ENCODE measurements at regions not wholly inside any gene's neighbourhood (a gene's known extent, or its start where the extent isn't known, plus 50 kb on each side); places are given as distances from the start of the nearest gene placed in this dataset.

DNA sequence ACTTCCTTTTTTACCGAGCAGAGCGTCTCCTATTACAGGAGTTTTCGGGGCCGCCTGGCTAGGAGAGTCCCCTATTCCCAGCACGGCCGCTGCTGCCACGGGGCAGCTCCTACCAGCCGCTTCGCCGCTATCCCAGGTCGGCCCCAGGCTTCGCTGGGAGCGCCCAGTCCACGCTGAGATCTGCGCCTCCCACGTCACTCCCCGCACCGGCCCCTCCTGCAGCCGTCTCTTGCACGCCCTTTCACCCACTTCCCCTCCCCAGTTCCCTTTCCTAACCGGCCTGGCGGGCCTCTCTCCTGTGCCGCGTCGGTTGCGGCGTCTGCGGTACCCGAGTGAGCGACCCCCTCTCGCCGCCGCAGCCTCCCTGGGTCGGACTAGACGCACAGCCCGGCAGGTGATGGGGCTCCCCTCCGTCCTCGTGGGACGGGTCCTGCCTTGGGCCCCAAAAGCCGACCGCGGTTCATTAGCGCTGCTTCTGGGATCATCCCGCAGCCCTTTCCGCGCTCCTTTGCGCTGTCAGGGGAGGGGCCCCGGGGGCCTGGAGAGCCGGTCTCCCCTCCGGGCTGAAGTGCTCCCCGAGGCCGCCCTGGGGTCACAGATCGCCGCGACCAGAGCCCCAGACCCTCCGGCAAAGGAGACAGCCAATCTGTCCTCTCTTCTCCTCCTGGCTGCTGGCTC, 1318.4 kb downstream of the TMEM121 start (continued):
- TF ChIP-seq, protein P1, sequence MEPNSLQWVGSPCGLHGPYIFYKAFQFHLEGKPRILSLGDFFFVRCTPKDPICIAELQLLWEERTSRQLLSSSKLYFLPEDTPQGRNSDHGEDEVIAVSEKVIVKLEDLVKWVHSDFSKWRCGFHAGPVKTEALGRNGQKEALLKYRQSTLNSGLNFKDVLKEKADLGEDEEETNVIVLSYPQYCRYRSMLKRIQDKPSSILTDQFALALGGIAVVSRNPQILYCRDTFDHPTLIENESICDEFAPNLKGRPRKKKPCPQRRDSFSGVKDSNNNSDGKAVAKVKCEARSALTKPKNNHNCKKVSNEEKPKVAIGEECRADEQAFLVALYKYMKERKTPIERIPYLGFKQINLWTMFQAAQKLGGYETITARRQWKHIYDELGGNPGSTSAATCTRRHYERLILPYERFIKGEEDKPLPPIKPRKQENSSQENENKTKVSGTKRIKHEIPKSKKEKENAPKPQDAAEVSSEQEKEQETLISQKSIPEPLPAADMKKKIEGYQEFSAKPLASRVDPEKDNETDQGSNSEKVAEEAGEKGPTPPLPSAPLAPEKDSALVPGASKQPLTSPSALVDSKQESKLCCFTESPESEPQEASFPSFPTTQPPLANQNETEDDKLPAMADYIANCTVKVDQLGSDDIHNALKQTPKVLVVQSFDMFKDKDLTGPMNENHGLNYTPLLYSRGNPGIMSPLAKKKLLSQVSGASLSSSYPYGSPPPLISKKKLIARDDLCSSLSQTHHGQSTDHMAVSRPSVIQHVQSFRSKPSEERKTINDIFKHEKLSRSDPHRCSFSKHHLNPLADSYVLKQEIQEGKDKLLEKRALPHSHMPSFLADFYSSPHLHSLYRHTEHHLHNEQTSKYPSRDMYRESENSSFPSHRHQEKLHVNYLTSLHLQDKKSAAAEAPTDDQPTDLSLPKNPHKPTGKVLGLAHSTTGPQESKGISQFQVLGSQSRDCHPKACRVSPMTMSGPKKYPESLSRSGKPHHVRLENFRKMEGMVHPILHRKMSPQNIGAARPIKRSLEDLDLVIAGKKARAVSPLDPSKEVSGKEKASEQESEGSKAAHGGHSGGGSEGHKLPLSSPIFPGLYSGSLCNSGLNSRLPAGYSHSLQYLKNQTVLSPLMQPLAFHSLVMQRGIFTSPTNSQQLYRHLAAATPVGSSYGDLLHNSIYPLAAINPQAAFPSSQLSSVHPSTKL (CRISPR knock-in tag; IDR thresholded peaks at IDR 0.05) = peak; percentile 30; the same call in 1 of the 2 replicates
- TF ChIP-seq ZNF326 (CRISPR knock-in tag; IDR thresholded peaks at IDR 0.05; ENCODE audit: borderline replicate concordance) (no peak), MED1 (CRISPR knock-in tag; IDR thresholded peaks at IDR 0.05) (peak; percentile 22; the same call in 1 of the 2 replicates), ZFP1 (CRISPR knock-in tag; IDR thresholded peaks at IDR 0.05) (no peak), BHLHE40 (IDR thresholded peaks at IDR 0.05; ENCODE audit: low read length) (no peak), SMAD9 (CRISPR knock-in tag; IDR thresholded peaks at IDR 0.05) (no peak), RBM22 (optimal IDR thresholded peaks at IDR 0.05; ENCODE audit: low read length) (no peak), JDP2 (CRISPR knock-in tag; IDR thresholded peaks at IDR 0.05; ENCODE audit: borderline replicate concordance) (no peak), ZNF777 (CRISPR knock-in tag; IDR thresholded peaks at IDR 0.05) (peak; percentile 79), PAF1 (CRISPR knock-in tag; IDR thresholded peaks at IDR 0.05) (no peak), ZNF530 (CRISPR knock-in tag; IDR thresholded peaks at IDR 0.05; ENCODE audit: low read depth) (no peak), ATF1 (CRISPR knock-in tag; IDR thresholded peaks at IDR 0.05) (peak; percentile 47; the same call in 1 of the 2 replicates), KDM4B (CRISPR knock-in tag; IDR thresholded peaks at IDR 0.05) (0 out of 2 replicates have a peak, but pooled peaks have one; percentile 36), BRD4 (CRISPR knock-in tag; IDR thresholded peaks at IDR 0.05) (0 out of 2 replicates have a peak, but pooled peaks have one; percentile 39), ZNF570 (CRISPR knock-in tag; IDR thresholded peaks at IDR 0.05; ENCODE audit: borderline replicate concordance) (no peak), ZNF225 (CRISPR knock-in tag; IDR thresholded peaks at IDR 0.05) (peak; percentile 84; the same call in 1 of the 2 replicates), HDAC1 (CRISPR knock-in tag; IDR thresholded peaks at IDR 0.05) (0 out of 2 replicates have a peak, but pooled peaks have one; percentile 48), BCL6 (CRISPR knock-in tag; IDR thresholded peaks at IDR 0.05) (peak; percentile 35; the same call in 1 of the 2 replicates)
- TF ChIP-seq, protein P2, sequence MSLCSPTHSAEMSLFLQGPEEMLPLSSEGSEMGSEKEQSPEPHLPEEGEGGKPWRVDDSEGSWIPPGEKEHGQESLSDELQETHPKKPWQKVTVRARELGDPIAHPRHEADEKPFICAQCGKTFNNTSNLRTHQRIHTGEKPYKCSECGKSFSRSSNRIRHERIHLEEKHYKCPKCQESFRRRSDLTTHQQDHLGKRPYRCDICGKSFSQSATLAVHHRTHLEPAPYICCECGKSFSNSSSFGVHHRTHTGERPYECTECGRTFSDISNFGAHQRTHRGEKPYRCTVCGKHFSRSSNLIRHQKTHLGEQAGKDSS (CRISPR knock-in tag; IDR thresholded peaks at IDR 0.05; ENCODE audit: borderline replicate concordance, low read depth) = peak; percentile 70; the same call in 1 of the 2 replicates
- TF ChIP-seq, protein P3, sequence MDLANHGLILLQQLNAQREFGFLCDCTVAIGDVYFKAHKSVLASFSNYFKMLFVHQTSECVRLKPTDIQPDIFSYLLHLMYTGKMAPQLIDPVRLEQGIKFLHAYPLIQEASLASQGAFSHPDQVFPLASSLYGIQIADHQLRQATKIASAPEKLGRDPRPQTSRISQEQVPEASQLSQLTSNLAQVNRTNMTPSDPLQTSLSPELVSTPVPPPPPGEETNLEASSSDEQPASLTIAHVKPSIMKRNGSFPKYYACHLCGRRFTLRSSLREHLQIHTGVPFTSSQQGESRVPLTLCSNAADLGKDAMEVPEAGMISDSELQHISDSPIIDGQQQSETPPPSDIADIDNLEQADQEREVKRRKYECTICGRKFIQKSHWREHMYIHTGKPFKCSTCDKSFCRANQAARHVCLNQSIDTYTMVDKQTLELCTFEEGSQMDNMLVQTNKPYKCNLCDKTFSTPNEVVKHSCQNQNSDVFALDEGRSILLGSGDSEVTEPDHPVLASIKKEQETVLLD (CRISPR knock-in tag; IDR thresholded peaks at IDR 0.05; ENCODE audit: low read depth) = no peak
- TF ChIP-seq, protein P4, sequence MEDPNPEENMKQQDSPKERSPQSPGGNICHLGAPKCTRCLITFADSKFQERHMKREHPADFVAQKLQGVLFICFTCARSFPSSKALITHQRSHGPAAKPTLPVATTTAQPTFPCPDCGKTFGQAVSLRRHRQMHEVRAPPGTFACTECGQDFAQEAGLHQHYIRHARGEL (CRISPR knock-in tag; IDR thresholded peaks at IDR 0.05) = no peak
- TF ChIP-seq, protein P5, sequence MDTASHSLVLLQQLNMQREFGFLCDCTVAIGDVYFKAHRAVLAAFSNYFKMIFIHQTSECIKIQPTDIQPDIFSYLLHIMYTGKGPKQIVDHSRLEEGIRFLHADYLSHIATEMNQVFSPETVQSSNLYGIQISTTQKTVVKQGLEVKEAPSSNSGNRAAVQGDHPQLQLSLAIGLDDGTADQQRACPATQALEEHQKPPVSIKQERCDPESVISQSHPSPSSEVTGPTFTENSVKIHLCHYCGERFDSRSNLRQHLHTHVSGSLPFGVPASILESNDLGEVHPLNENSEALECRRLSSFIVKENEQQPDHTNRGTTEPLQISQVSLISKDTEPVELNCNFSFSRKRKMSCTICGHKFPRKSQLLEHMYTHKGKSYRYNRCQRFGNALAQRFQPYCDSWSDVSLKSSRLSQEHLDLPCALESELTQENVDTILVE (CRISPR knock-in tag; IDR thresholded peaks at IDR 0.05) = no peak
- TF ChIP-seq, protein P6, sequence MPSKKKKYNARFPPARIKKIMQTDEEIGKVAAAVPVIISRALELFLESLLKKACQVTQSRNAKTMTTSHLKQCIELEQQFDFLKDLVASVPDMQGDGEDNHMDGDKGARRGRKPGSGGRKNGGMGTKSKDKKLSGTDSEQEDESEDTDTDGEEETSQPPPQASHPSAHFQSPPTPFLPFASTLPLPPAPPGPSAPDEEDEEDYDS (CRISPR knock-in tag; IDR thresholded peaks at IDR 0.05) = no peak

All from HepG2 (cell line).